RPMI8226 (cell line): ENCODE measurements at regions not wholly inside any gene's neighbourhood (a gene's known extent, or its start where the extent isn't known, plus 50 kb on each side); places are given as distances from the start of the nearest gene placed in this dataset.
A peak's percentile ranks its signal among the peaks of the same experiment; 100 is the strongest.
"Not testable (repeated sequence)": the region's sequence is repeated elsewhere in the genome, so short reads cannot be mapped to it uniquely, and the experiment has no call there.

Source experiments
- DNase-seq: peaks from one replicate; pipeline ENCODE4 v3.0.0-alpha.2; 2015

- DNase-seq: no peak
These were observed 275.2 kb upstream of the PCDH9 start for GRCh38 chr13:67505376-67505775.

- no peak for DNase-seq
These were observed 268.8 kb upstream of the PCDH9 start for GRCh38 chr13:67498948-67499347.

- no peak for DNase-seq
These were observed 263.7 kb upstream of the PCDH9 start for GRCh38 chr13:67493835-67494234.

GRCh38 chr13:67489016-67489415 is 258.9 kb upstream of the PCDH9 start:
- DNase-seq: no peak

- no peak for DNase-seq
These were observed 251.3 kb upstream of the PCDH9 start for GRCh38 chr13:67481445-67481844.

- no peak for DNase-seq
These were observed 244.0 kb upstream of the PCDH9 start for GRCh38 chr13:67474115-67474514.

- no peak for DNase-seq
These were observed 239.5 kb upstream of the PCDH9 start for GRCh38 chr13:67469623-67470022.

- no peak for DNase-seq
These were observed 236.4 kb upstream of the PCDH9 start for GRCh38 chr13:67466569-67466968.

- no peak for DNase-seq
These were observed 234.0 kb upstream of the PCDH9 start for GRCh38 chr13:67464154-67464553.

GRCh38 chr13:67462098-67462497 is 232.0 kb upstream of the PCDH9 start:
- DNase-seq: no peak

GRCh38 chr13:67452526-67452925 is 222.4 kb upstream of the PCDH9 start:
- not testable (repeated sequence) for DNase-seq

- DNase-seq: no peak
These were observed 215.3 kb upstream of the PCDH9 start for GRCh38 chr13:67445436-67445835.

GRCh38 chr13:67443923-67444322 is 213.8 kb upstream of the PCDH9 start:
- DNase-seq: no peak

- no peak for DNase-seq
These were observed 210.3 kb upstream of the PCDH9 start for GRCh38 chr13:67440236-67440975.

- DNase-seq: no peak
These were observed 209.2 kb upstream of the PCDH9 start for GRCh38 chr13:67439365-67439764.

GRCh38 chr13:67438465-67438864 is 208.3 kb upstream of the PCDH9 start:
- DNase-seq: no peak

GRCh38 chr13:67437244-67437643 is 207.1 kb upstream of the PCDH9 start:
- no peak for DNase-seq

- DNase-seq: no peak
These were observed 191.3 kb upstream of the PCDH9 start for GRCh38 chr13:67421475-67421874.

- DNase-seq: peak; percentile 15
These were observed 186.2 kb upstream of the PCDH9 start for GRCh38 chr13:67416047-67416925.

GRCh38 chr13:67410645-67411044 is 180.5 kb upstream of the PCDH9 start:
- no peak for DNase-seq

- DNase-seq: no peak
These were observed 178.7 kb upstream of the PCDH9 start for GRCh38 chr13:67408798-67409197.

- DNase-seq: no peak
These were observed 172.4 kb upstream of the PCDH9 start for GRCh38 chr13:67402546-67402945.

GRCh38 chr13:67395577-67395976 is 165.4 kb upstream of the PCDH9 start:
- DNase-seq: no peak

GRCh38 chr13:67392014-67392413 is 161.9 kb upstream of the PCDH9 start:
- DNase-seq: no peak
